ENCODE measurements at regions not wholly inside any gene's neighbourhood (a gene's known extent, or its start where the extent isn't known, plus 50 kb on each side); places are given as distances from the start of the nearest gene placed in this dataset.

GRCh38 chr6:167731731-167732422 is 94.8 kb upstream of the AFDN start:
- ChIA-PET CTCF (no interaction called here), POLR2A (no interaction called here)
- DNase-seq (ENCODE audit: low read depth, low spot score), result no peak
- TF ChIP-seq CTCF (IDR thresholded peaks at IDR 0.05; ENCODE audit: low read depth, low read length), result no peak
- Histone ChIP-seq H3K9me3 (ENCODE audit: control insufficient read depth, insufficient read depth, low read length) (peaks cover 58% of the 10 kb centered on the region), H3K4me3 (ENCODE audit: low read depth, low read length) (no peak overlapping the region), H3K27ac (ENCODE audit: low read depth, low read length) (no peak overlapping the region), H3K27me3 (ENCODE audit: control insufficient read depth, insufficient read depth, low read length) (no peaks in the 10 kb centered on the region)

- no peak for TF ChIP-seq CTCF (IDR thresholded peaks at IDR 0.05; ENCODE audit: low read depth, low read length)
- Histone ChIP-seq H3K4me3 (ENCODE audit: low read depth, low read length) (no peak overlapping the region), H3K27ac (ENCODE audit: low read depth, low read length) (no peak overlapping the region), H3K27me3 (ENCODE audit: control insufficient read depth, insufficient read depth, low read length) (no peaks in the 10 kb centered on the region), H3K9me3 (ENCODE audit: control insufficient read depth, insufficient read depth, low read length) (peaks cover 76% of the 10 kb centered on the region)
- ChIA-PET CTCF (no interaction called here), POLR2A (no interaction called here)
- no peak for DNase-seq (ENCODE audit: low read depth, low spot score)
Measured at GRCh38 chr6:167733740-167734661, 92.7 kb upstream of the AFDN start.

- H3K27ac ChIP-seq (ENCODE audit: low read depth, low read length), result no peak overlapping the region
- H3K27me3 ChIP-seq (ENCODE audit: control insufficient read depth, insufficient read depth, low read length), result no peaks in the 10 kb centered on the region
- no peak for DNase-seq (ENCODE audit: low read depth, low spot score)
- CTCF ChIA-PET, result no interaction called here
- no peak for TF ChIP-seq CTCF (IDR thresholded peaks at IDR 0.05; ENCODE audit: low read depth, low read length)
- H3K9me3 ChIP-seq (ENCODE audit: control insufficient read depth, insufficient read depth, low read length), result peaks cover 77% of the 10 kb centered on the region
- POLR2A ChIA-PET, result no interaction called here
- no peak overlapping the region for H3K4me3 ChIP-seq (ENCODE audit: low read depth, low read length)
Measured at GRCh38 chr6:167734662-167735083, 92.0 kb upstream of the AFDN start.

GRCh38 chr6:167735084-167735950 is 91.4 kb upstream of the AFDN start:
- CTCF ChIA-PET, result no interaction called here
- Histone ChIP-seq H3K9me3 (ENCODE audit: control insufficient read depth, insufficient read depth, low read length) (peaks cover 77% of the 10 kb centered on the region), H3K4me3 (ENCODE audit: low read depth, low read length) (no peak overlapping the region), H3K27me3 (ENCODE audit: control insufficient read depth, insufficient read depth, low read length) (no peaks in the 10 kb centered on the region), H3K27ac (ENCODE audit: low read depth, low read length) (no peak overlapping the region)
- no peak for DNase-seq (ENCODE audit: low read depth, low spot score)
- TF ChIP-seq CTCF (IDR thresholded peaks at IDR 0.05; ENCODE audit: low read depth, low read length), result no peak
- POLR2A ChIA-PET, result no interaction called here
